ENCODE measurements at regions not wholly inside any gene's neighbourhood (a gene's known extent, or its start where the extent isn't known, plus 50 kb on each side); places are given as distances from the start of the nearest gene placed in this dataset.

- 55% methylated on average over 3 of the region's 3 CpGs for WGBS
- H3K9me3 ChIP-seq (ENCODE audit: control insufficient read depth in 4 of 4, low read length in 3 of 4) = peaks cover 0 to 2% (median 0%) of the 10 kb centered on the region in 4 donors
- TF ChIP-seq CTCF (IDR thresholded peaks at IDR 0.05; ENCODE audit: low read depth, low read length, missing input control) (no peak), FOXA2 (IDR thresholded peaks at IDR 0.05) (no peak), TAF1 (conservative IDR thresholded peaks at IDR 0.05) (no peak)
- H3K9ac ChIP-seq (ENCODE audit: low read depth in 1 of 2, low read length in 2 of 2) = no peak overlapping the region
- no peaks in the 10 kb centered on the region for H3K4me1 ChIP-seq (ENCODE audit: control insufficient read depth in 4 of 4, insufficient read depth in 4 of 4, low read length in 3 of 4)
- no peak overlapping the region for H3K4me3 ChIP-seq (ENCODE audit: low read depth in 1 of 3, low read length in 3 of 3)
- no peak overlapping the region for H3K27ac ChIP-seq (ENCODE audit: low read depth in 1 of 2, low read length in 2 of 2)
- H3K27me3 ChIP-seq (ENCODE audit: control insufficient read depth in 4 of 4, insufficient read depth in 4 of 4, low read length in 3 of 4) = no peaks in the 10 kb centered on the region
- no peak for DNase-seq (ENCODE audit: low spot score)
- H3K36me3 ChIP-seq (ENCODE audit: control insufficient read depth in 4 of 4, insufficient read depth in 3 of 4, low read depth in 1 of 4, low read length in 3 of 4) = no peaks in the 10 kb centered on the region
These were observed 835.7 kb downstream of the CDY2B start for GRCh38 chrY:17044272-17044671.

GRCh38 chrY:17038439-17038838 is 841.6 kb downstream of the CDY2B start:
- Histone ChIP-seq H3K36me3 (ENCODE audit: control insufficient read depth in 4 of 4, insufficient read depth in 3 of 4, low read depth in 1 of 4, low read length in 3 of 4) (no peaks in the 10 kb centered on the region), H3K9me3 (ENCODE audit: control insufficient read depth in 4 of 4, low read length in 3 of 4) (no peaks in the 10 kb centered on the region), H3K27me3 (ENCODE audit: control insufficient read depth in 4 of 4, insufficient read depth in 4 of 4, low read length in 3 of 4) (no peaks in the 10 kb centered on the region), H3K9ac (ENCODE audit: low read depth in 1 of 2, low read length in 2 of 2) (no peak overlapping the region), H3K27ac (ENCODE audit: low read depth in 1 of 2, low read length in 2 of 2) (no peak overlapping the region), H3K4me1 (ENCODE audit: control insufficient read depth in 4 of 4, insufficient read depth in 4 of 4, low read length in 3 of 4) (no peaks in the 10 kb centered on the region), H3K4me3 (ENCODE audit: low read depth in 1 of 3, low read length in 3 of 3) (no peak overlapping the region)
- WGBS = 77% methylated on average over 2 of the region's 2 CpGs
- no peak for DNase-seq (ENCODE audit: low spot score)
- TF ChIP-seq ATF3 (IDR thresholded peaks at IDR 0.05) = no peak
- TF ChIP-seq YY1 (IDR thresholded peaks at IDR 0.05) = no peak
- no peak for TF ChIP-seq EGR1 (IDR thresholded peaks at IDR 0.05; ENCODE audit: low read depth in 2 of 2)
- TF ChIP-seq NR2F2 (IDR thresholded peaks at IDR 0.05) = no peak
- TF ChIP-seq GABPA (IDR thresholded peaks at IDR 0.05 in 1 of 2, conservative IDR thresholded peaks at IDR 0.05 in 1 of 2) = no peak
- TF ChIP-seq RAD21 (IDR thresholded peaks at IDR 0.05) = no peak
- no peak for TF ChIP-seq FOXA2 (IDR thresholded peaks at IDR 0.05)
- no peak for TF ChIP-seq ZBTB33 (IDR thresholded peaks at IDR 0.05)
- no peak for TF ChIP-seq JUND (IDR thresholded peaks at IDR 0.05)
- TF ChIP-seq FOXA1 (IDR thresholded peaks at IDR 0.05) = no peak
- no peak for TF ChIP-seq CTCF (IDR thresholded peaks at IDR 0.05; ENCODE audit: low read depth, low read length, missing input control)
- no peak for TF ChIP-seq REST (IDR thresholded peaks at IDR 0.05)
- no peak for TF ChIP-seq TAF1 (conservative IDR thresholded peaks at IDR 0.05)

Measured in liver (tissue), 8 donors.